ENCODE measurements at regions not wholly inside any gene's neighbourhood (a gene's known extent, or its start where the extent isn't known, plus 50 kb on each side); places are given as distances from the start of the nearest gene placed in this dataset.

GRCh38 chr18:52289392-52289791 is 50.6 kb upstream of the DCC start:
- Histone ChIP-seq H3K27ac (ENCODE audit: insufficient read depth, low read length) (no peak overlapping the region), H2AFZ (ENCODE audit: low read length) (no peak overlapping the region), H3K9ac (ENCODE audit: insufficient read depth, low read length) (no peak overlapping the region), H3K9me3 (ENCODE audit: control insufficient read depth, insufficient read depth, low read depth, low read length) (no peaks in the 10 kb centered on the region), H3K4me3 (replicated peaks in 1 of 4; ENCODE audit: control extremely low read depth in 1 of 4, insufficient read depth in 1 of 4, low read depth in 3 of 4, low read length in 4 of 4) (no peak overlapping the region), H3K79me2 (ENCODE audit: control insufficient read depth, insufficient read depth, low read length) (no peaks in the 10 kb centered on the region), H3K4me2 (ENCODE audit: extremely low read depth, insufficient read depth, low read length) (no peak overlapping the region), H3K36me3 (ENCODE audit: control insufficient read depth, insufficient read depth, low read length) (no peaks in the 10 kb centered on the region), H3K27me3 (ENCODE audit: control insufficient read depth, insufficient read depth, low read length) (no peaks in the 10 kb centered on the region), H3K4me1 (ENCODE audit: control insufficient read depth, extremely low read depth, insufficient read depth, low read length) (no peaks in the 10 kb centered on the region), H4K20me1 (ENCODE audit: control insufficient read depth, extremely low read depth, insufficient read depth, low read length) (no peaks in the 10 kb centered on the region)
- no peak for TF ChIP-seq CTCF (conservative IDR thresholded peaks at IDR 0.05 in 1 of 2, IDR thresholded peaks at IDR 0.05 in 1 of 2; ENCODE audit: low read depth in 1 of 2, low read length in 2 of 2)
- no peak for TF ChIP-seq EZH2 (IDR thresholded peaks at IDR 0.05; ENCODE audit: low read length, missing control alignments)
- no peak for DNase-seq (ENCODE audit: low read depth in 2 of 2)

Data from fibroblast of lung (primary cell).